ENCODE measurements at regions not wholly inside any gene's neighbourhood (a gene's known extent, or its start where the extent isn't known, plus 50 kb on each side); places are given as distances from the start of the nearest gene placed in this dataset.

GRCh38 chr15:31474059-31474868 is 147.6 kb downstream of the KLF13 start:
- DNase-seq, result no peak

- DNase-seq, result no peak
Measured at GRCh38 chr15:31476236-31476810, 149.7 kb downstream of the KLF13 start.

GRCh38 chr15:31476866-31477265 is 150.2 kb downstream of the KLF13 start:
- no peak for DNase-seq

GRCh38 chr15:31477301-31477700 is 150.7 kb downstream of the KLF13 start:
- no peak for DNase-seq

GRCh38 chr15:31477851-31478701 is 151.4 kb downstream of the KLF13 start:
- no peak for DNase-seq

GRCh38 chr15:31478702-31479221 is 152.1 kb downstream of the KLF13 start:
- DNase-seq, result no peak

- DNase-seq, result peak in 1 of 2 experiments; percentile 18
Measured at GRCh38 chr15:31480356-31481025, 153.9 kb downstream of the KLF13 start.

DNA sequence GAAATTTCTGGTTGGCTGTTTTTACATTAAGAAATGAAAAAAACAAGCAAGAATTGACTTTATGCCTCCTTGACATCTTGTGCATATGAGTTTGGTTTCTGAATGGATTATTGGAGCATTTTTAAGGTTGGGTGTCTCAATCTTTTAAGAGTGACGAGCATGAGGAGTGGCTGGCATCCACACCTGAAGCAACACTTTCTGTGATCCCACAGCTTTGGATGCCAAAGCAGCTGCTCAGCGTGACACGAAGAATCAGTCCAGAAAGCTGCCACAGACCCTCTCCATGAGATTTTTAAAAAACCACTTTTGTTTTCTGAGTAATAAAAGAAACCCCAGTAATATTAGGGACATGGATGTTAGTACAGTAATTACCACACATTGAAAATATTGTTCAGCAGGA is 154.5 kb downstream of the KLF13 start:
- DNase-seq, result no peak

- no peak for DNase-seq
Measured at GRCh38 chr15:31482122-31482922, 155.7 kb downstream of the KLF13 start.

- no peak for DNase-seq
Measured at GRCh38 chr15:31483053-31483985, 156.7 kb downstream of the KLF13 start.

- DNase-seq, result no peak
Measured at GRCh38 chr15:31483986-31484951, 157.6 kb downstream of the KLF13 start.

GRCh38 chr15:31484986-31485385 is 158.4 kb downstream of the KLF13 start:
- no peak for DNase-seq

- no peak for DNase-seq
Measured at GRCh38 chr15:31485431-31485830, 158.8 kb downstream of the KLF13 start.

GRCh38 chr15:31485911-31486461 is 159.4 kb downstream of the KLF13 start:
- DNase-seq, result no peak

- DNase-seq, result no peak
Measured at GRCh38 chr15:31486506-31486905, 159.9 kb downstream of the KLF13 start.

GRCh38 chr15:31486906-31487695 is 160.5 kb downstream of the KLF13 start:
- no peak for DNase-seq

DNA sequence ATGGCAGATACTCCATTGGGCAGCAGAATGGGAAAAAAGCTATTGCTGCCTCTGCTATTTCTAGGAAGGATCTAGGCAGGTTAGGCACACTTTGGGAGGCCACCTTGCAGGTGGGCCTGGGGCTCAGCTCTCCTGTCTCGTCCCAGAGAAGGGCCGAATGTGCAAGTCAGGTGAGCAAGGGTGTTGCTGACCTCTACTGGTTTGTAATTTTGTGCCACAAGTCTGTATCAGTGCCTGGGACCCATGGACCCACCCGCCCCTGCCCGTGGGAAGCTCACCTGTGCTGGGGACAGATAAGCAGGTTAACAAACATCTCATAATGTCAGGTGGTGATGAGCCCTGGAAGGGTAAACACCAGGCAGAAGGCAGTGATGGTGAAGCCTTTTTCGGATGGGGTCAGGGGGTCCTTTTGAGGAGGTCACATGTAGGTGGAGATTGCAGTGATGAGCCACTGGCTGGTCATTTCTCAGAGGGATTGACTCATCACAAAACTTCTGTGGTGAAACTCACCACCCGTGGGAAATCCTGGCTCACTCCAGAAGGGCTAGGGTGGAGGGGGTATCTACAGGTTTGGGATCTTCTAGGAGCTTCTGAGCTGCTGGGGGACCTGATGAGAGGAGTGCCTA is 161.3 kb downstream of the KLF13 start:
- DNase-seq, result no peak

Measured in cerebellar nuclear complex (tissue), 1 donor.